Panc1 (cell line): ENCODE measurements at regions not wholly inside any gene's neighbourhood (a gene's known extent, or its start where the extent isn't known, plus 50 kb on each side); places are given as distances from the start of the nearest gene placed in this dataset.

Source experiments
- ATAC-seq: fragments of 200-7000 bp; cut with Tn5 transposase; 2 replicates; pipeline ENCODE4 v1.9.1; 2020; ENCODE audit warnings: mild to moderate bottlenecking, moderate library complexity
- BruUV-seq: library from RNA; stranded (reverse); fragments of 400-500 nt; replicated peaks from 2 replicates; lab custom pipeline; 2021; lab: Mats Ljungman, UMichigan
- CTCF ChIA-PET: fragments of 300-600 bp; sonication (Branson Sonifier 250); formaldehyde crosslinking; loops from one replicate; lab custom pipeline; 2022; ENCODE audit warnings: antibody characterized with exemption; lab: Charles Lee
- POLR2A ChIA-PET: fragments of 300-600 bp; sonication (Branson Sonifier 250); formaldehyde crosslinking; loops from one replicate; lab custom pipeline; 2022; ENCODE audit warnings: antibody characterized with exemption; lab: Charles Lee
- DNase-seq: peaks from one replicate; pipeline ENCODE4 v3.0.0-alpha.2; 2010; ENCODE audit warnings: low read depth, low spot score
- H3K27ac ChIP-seq: 2 replicates; pipeline ENCODE4 v1.5.1; 2011; ENCODE audit warnings: mild to moderate bottlenecking, low read length, inconsistent platforms
- H3K27me3 ChIP-seq: fragments of 200-500 bp; sonication (Bioruptor generic); 2 replicates; pipeline ENCODE4 v1.6.0; 2014; ENCODE audit warnings: low read length, inconsistent platforms; ENCODE audit not compliant: control insufficient read depth, insufficient read depth
- H3K36me3 ChIP-seq: fragments of 200-500 bp; sonication (Bioruptor generic); 2 replicates; pipeline ENCODE4 v1.5.1; 2014; ENCODE audit warnings: inconsistent platforms, mild to moderate bottlenecking, low read length, moderate library complexity; ENCODE audit not compliant: control insufficient read depth, insufficient read depth
- H3K4me1 ChIP-seq: 2 replicates; pipeline ENCODE4 v1.5.1; 2011; ENCODE audit warnings: inconsistent platforms, mild to moderate bottlenecking, low read length, moderate library complexity; ENCODE audit not compliant: control insufficient read depth, insufficient read depth
- H3K4me3 ChIP-seq, 2 experiments: 2 replicates each; pipeline ENCODE4 v1.5.1; 2011 to 2012; ENCODE audit warnings: low read depth in 2 of 2, low read length in 2 of 2, mild to moderate bottlenecking in 2 of 2, inconsistent platforms in 1 of 2, moderate library complexity in 1 of 2
- H3K9me3 ChIP-seq: fragments of 200-500 bp; sonication (Bioruptor generic); 2 replicates; pipeline ENCODE4 v1.5.1; 2014; ENCODE audit warnings: low read depth, mild to moderate bottlenecking, inconsistent platforms, low read length, moderate library complexity; ENCODE audit not compliant: control insufficient read depth, insufficient read depth
- CTCF ChIP-seq: fragments of 450-650 bp; IDR thresholded peaks from 2 replicates; pipeline ENCODE4 v1.5.1; 2017; ENCODE audit warnings: mild to moderate bottlenecking
- POLR2AphosphoS5 ChIP-seq: IDR thresholded peaks from 2 replicates; pipeline ENCODE4 v1.6.1; 2012; ENCODE audit warnings: mild to moderate bottlenecking, low read depth, low read length, moderate library complexity
- SIN3A ChIP-seq: IDR thresholded peaks from 2 replicates; pipeline ENCODE4 v1.6.1; 2012; ENCODE audit warnings: low read depth, mild to moderate bottlenecking, low read length, moderate library complexity, borderline replicate concordance; ENCODE audit not compliant: insufficient read depth
- TCF7L2 ChIP-seq: IDR thresholded peaks from 2 replicates; pipeline ENCODE4 v1.6.1; 2011; ENCODE audit warnings: mild to moderate bottlenecking, low read depth, low read length, inconsistent platforms
- in situ Hi-C: cut with HindIII; loops from 2 replicates; pipeline ENCODE4 v1.10.0; 2016; ENCODE audit warnings: low sequenced_read_pairs, low pct_unique_long_range_greater_than_20kb
- intact Hi-C: fragments of 100-400 bp; cut with micrococcal nuclease; formaldehyde crosslinking; loops from one replicate; pipeline ENCODE4 v1.10.0; 2022; ENCODE audit not compliant: unreplicated experiment
- TF ChIP-seq, protein P1 (sequence below), 2 experiments: IDR thresholded peaks; 2 replicates each; pipeline ENCODE4 v1.6.1; 2011 to 2012; ENCODE audit warnings: low read depth in 2 of 2, control low read depth in 1 of 2, low read length in 1 of 2, mild to moderate bottlenecking in 1 of 2, moderate library complexity in 1 of 2; ENCODE audit not compliant: insufficient read depth in 1 of 2

DNA sequence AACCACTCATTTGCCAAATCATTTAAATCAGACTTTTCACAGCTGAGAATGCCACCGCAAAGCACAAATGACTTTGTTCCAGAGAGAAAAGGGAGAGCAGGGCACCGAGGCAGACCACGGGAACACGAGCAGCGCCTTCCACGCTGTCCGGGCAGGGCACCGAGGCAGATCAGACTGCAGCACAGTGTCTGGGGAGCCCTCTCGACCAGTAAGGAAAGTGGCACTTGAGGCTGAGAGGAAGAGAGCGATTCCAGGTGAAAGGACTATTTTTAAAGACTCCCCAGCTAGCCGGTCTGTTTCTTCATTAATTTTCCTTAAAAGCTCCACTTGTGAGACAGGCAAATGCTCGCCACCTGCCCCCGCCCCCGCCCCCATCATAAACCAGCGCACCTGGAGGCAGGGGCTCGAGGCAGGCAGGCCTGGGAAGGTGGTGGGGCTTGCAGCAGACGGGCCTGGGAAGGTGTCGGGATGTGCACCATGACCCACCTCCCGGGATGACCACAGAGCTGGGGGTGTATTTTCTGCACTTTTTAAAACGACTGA, 80.9 kb upstream of the CTDP1 start:
- no peaks in the 10 kb centered on the region for H3K36me3 ChIP-seq
- DNase-seq (no peak), ATAC-seq (no peak)
- H3K4me3 ChIP-seq = no peak overlapping the region
- no peaks in the 10 kb centered on the region for H3K9me3 ChIP-seq
- intact Hi-C loops = no loop called here
- peaks cover 19% of the 10 kb centered on the region for H3K4me1 ChIP-seq
- in situ Hi-C loops = no loop called here
- BruUV-seq = no TSS peak
- peaks cover 29% of the 10 kb centered on the region for H3K27me3 ChIP-seq
- no peak overlapping the region for H3K27ac ChIP-seq
- POLR2A ChIA-PET = no interaction called here
- CTCF ChIA-PET = no interaction called here
- TF ChIP-seq, protein P1, sequence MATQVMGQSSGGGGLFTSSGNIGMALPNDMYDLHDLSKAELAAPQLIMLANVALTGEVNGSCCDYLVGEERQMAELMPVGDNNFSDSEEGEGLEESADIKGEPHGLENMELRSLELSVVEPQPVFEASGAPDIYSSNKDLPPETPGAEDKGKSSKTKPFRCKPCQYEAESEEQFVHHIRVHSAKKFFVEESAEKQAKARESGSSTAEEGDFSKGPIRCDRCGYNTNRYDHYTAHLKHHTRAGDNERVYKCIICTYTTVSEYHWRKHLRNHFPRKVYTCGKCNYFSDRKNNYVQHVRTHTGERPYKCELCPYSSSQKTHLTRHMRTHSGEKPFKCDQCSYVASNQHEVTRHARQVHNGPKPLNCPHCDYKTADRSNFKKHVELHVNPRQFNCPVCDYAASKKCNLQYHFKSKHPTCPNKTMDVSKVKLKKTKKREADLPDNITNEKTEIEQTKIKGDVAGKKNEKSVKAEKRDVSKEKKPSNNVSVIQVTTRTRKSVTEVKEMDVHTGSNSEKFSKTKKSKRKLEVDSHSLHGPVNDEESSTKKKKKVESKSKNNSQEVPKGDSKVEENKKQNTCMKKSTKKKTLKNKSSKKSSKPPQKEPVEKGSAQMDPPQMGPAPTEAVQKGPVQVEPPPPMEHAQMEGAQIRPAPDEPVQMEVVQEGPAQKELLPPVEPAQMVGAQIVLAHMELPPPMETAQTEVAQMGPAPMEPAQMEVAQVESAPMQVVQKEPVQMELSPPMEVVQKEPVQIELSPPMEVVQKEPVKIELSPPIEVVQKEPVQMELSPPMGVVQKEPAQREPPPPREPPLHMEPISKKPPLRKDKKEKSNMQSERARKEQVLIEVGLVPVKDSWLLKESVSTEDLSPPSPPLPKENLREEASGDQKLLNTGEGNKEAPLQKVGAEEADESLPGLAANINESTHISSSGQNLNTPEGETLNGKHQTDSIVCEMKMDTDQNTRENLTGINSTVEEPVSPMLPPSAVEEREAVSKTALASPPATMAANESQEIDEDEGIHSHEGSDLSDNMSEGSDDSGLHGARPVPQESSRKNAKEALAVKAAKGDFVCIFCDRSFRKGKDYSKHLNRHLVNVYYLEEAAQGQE (IDR thresholded peaks at IDR 0.05; ENCODE audit: insufficient read depth in 1 of 2, low read depth in 2 of 2, low read length in 1 of 2) = no peak
- TF ChIP-seq SIN3A (no peak), POLR2AphosphoS5 (no peak), TCF7L2 (no peak), CTCF (no peak)

- Histone ChIP-seq H3K9me3 (no peaks in the 10 kb centered on the region), H3K36me3 (no peaks in the 10 kb centered on the region), H3K4me3 (peak overlapping the region in 1 of 2 experiments; percentile 7; a peak in 1 of 4 replicates), H3K27me3 (peaks cover 22% of the 10 kb centered on the region), H3K4me1 (peaks cover 19% of the 10 kb centered on the region), H3K27ac (no peak overlapping the region)
- intact Hi-C loops = no loop called here
- in situ Hi-C loops = no loop called here
- TF ChIP-seq SIN3A = no peak
- peak; percentile 49; the same call in 1 of the 2 replicates for TF ChIP-seq TCF7L2
- peak; percentile 41; the same call in 1 of the 2 replicates for TF ChIP-seq POLR2AphosphoS5
- TF ChIP-seq, protein P1 (IDR thresholded peaks at IDR 0.05; ENCODE audit: insufficient read depth in 1 of 2, low read depth in 2 of 2, low read length in 1 of 2) = no peak
- DNase-seq (peak; percentile 64), ATAC-seq (peak; percentile 91)
- BruUV-seq = no TSS peak
- POLR2A ChIA-PET = no interaction called here
- CTCF ChIA-PET = no interaction called here
These were observed 80.1 kb upstream of the CTDP1 start for GRCh38 chr18:79599441-79599931.
